Gastroesophageal sphincter (tissue), 4 donors: ENCODE measurements at regions not wholly inside any gene's neighbourhood (a gene's known extent, or its start where the extent isn't known, plus 50 kb on each side); places are given as distances from the start of the nearest gene placed in this dataset.

Experiments
- ATAC-seq: fragments of 150-250 bp; one replicate; pipeline ENCODE4 v1.9.1; 2016; ENCODE audit warnings: mild to moderate bottlenecking, moderate library complexity
- H3K27ac ChIP-seq, 4 donors: fragments of 200-600 bp; sonication (generic) in 3 of 4; 1 replicate in 3 of 4; 2 replicates in 1 of 4; pipeline ENCODE4 v1.5.1; 2016 to 2019
- H3K27me3 ChIP-seq: fragments of 200-600 bp; sonication (generic); one replicate; pipeline ENCODE4 v1.5.1; 2019
- H3K36me3 ChIP-seq, 2 donors: fragments of 200-600 bp; sonication (generic); one replicate each; pipeline ENCODE4 v1.5.1; 2019; ENCODE audit warnings: control low read depth in 1 of 2
- H3K4me1 ChIP-seq, 3 donors: fragments of 200-600 bp; sonication (generic); 1 replicate in 2 of 3; 2 replicates in 1 of 3; pipeline ENCODE4 v1.5.1; 2016 to 2019; ENCODE audit warnings: control low read depth in 2 of 3
- H3K4me3 ChIP-seq, 2 donors: fragments of 200-600 bp; sonication (generic); one replicate each; pipeline ENCODE4 v1.5.1; 2019; ENCODE audit warnings: mild to moderate bottlenecking in 1 of 2, moderate library complexity in 1 of 2
- H3K9me3 ChIP-seq, 3 donors: fragments of 200-600 bp; sonication (generic); one replicate each; pipeline ENCODE4 v1.5.1; 2017 to 2019; ENCODE audit warnings: control low read depth in 2 of 3
- CTCF ChIP-seq, 4 experiments: fragments of 200-600 bp in 2 of 4; fragments of 450-650 bp in 2 of 4; sonication (generic) in 1 of 4; IDR thresholded peaks; one replicate each; pipeline ENCODE4 v1.5.1; 2017 to 2019; ENCODE audit warnings: antibody characterized with exemption in 4 of 4, mild to moderate bottlenecking in 2 of 4, moderate library complexity in 2 of 4
- EP300 ChIP-seq: sonication (generic); formaldehyde crosslinking; IDR thresholded peaks from one replicate; pipeline ENCODE4 v1.6.1; 2017; ENCODE audit warnings: antibody characterized with exemption, mild to moderate bottlenecking
- POLR2A ChIP-seq, 2 donors: fragments of 450-650 bp; IDR thresholded peaks; one replicate each; pipeline ENCODE4 v1.6.1; 2017; ENCODE audit warnings: antibody characterized with exemption in 2 of 2, mild to moderate bottlenecking in 2 of 2, moderate library complexity in 1 of 2
- POLR2AphosphoS5 ChIP-seq: sonication (generic); formaldehyde crosslinking; IDR thresholded peaks from one replicate; pipeline ENCODE4 v1.6.1; 2017; ENCODE audit warnings: antibody characterized with exemption
- WGBS, 2 donors: methylation state at CpG; one replicate each; pipeline ENCODE4 v1.1.5; 2018; ENCODE audit warnings: low coverage in 1 of 2; 5-methylcytosine and 5-hydroxymethylcytosine counted together

- Histone ChIP-seq H3K4me1 (peaks cover 0 to 10% (median 0%) of the 10 kb centered on the region in 3 donors), H3K36me3 (no peaks in the 10 kb centered on the region), H3K4me3 (no peak overlapping the region), H3K27me3 (peaks cover 77% of the 10 kb centered on the region), H3K9me3 (no peaks in the 10 kb centered on the region), H3K27ac (no peak overlapping the region)
- 86 to 96% methylated on average over 2 to 3 of the region's 3 CpGs for WGBS, 2 donors
- ATAC-seq, result no peak
- TF ChIP-seq POLR2A (IDR thresholded peaks at IDR 0.05) (no peak), CTCF (IDR thresholded peaks at IDR 0.05) (no peak), POLR2AphosphoS5 (no peak)
These were observed 87.6 kb downstream of the FOXL1 start for GRCh38 chr16:86665929-86666328.

- WGBS, 2 donors, result 31 to 60% methylated on average over 1 to 2 of the region's 3 CpGs
- H3K27me3 ChIP-seq, result peaks cover 77% of the 10 kb centered on the region
- no peak for ATAC-seq
- no peak overlapping the region for H3K4me3 ChIP-seq
- no peak overlapping the region for H3K27ac ChIP-seq
- no peak for TF ChIP-seq POLR2AphosphoS5
- TF ChIP-seq CTCF (IDR thresholded peaks at IDR 0.05), result no peak
- H3K4me1 ChIP-seq, result peaks cover 0 to 10% (median 0%) of the 10 kb centered on the region in 3 donors
- no peaks in the 10 kb centered on the region for H3K9me3 ChIP-seq
- H3K36me3 ChIP-seq, result no peaks in the 10 kb centered on the region
These were observed 88.7 kb downstream of the FOXL1 start for GRCh38 chr16:86667035-86667434.

GRCh38 chr16:86668136-86668910 is 90.0 kb downstream of the FOXL1 start:
- WGBS, 2 donors, result 59 to 62% methylated on average over 4 to 6 of the region's 8 CpGs
- no peak overlapping the region for H3K4me3 ChIP-seq
- H3K27me3 ChIP-seq, result peaks cover 82% of the 10 kb centered on the region

GRCh38 chr16:86669285-86669805 is 91.0 kb downstream of the FOXL1 start:
- WGBS, 2 donors, result 49 to 70% methylated on average over 6 to 7 of the region's 10 CpGs
- Histone ChIP-seq H3K27me3 (peaks cover 82% of the 10 kb centered on the region), H3K9me3 (peaks cover 0 to 11% (median 0%) of the 10 kb centered on the region in 3 donors), H3K4me1 (peaks cover 0 to 10% (median 0%) of the 10 kb centered on the region in 3 donors), H3K4me3 (no peak overlapping the region), H3K27ac (peak overlapping the region in 2 of 4 donors; percentile 0 to 45), H3K36me3 (no peaks in the 10 kb centered on the region)
- ATAC-seq, result no peak
- TF ChIP-seq CTCF (IDR thresholded peaks at IDR 0.05) (no peak), POLR2AphosphoS5 (no peak), POLR2A (IDR thresholded peaks at IDR 0.05) (no peak), EP300 (no peak)

More at GRCh38 chr16:86668136-86668910, 90.0 kb downstream of the FOXL1 start:
- Histone ChIP-seq H3K27ac (no peak overlapping the region), H3K9me3 (peaks cover 0 to 8% (median 0%) of the 10 kb centered on the region in 3 donors), H3K4me1 (peaks cover 0 to 10% (median 0%) of the 10 kb centered on the region in 3 donors), H3K36me3 (no peaks in the 10 kb centered on the region)
- TF ChIP-seq EP300 (no peak), CTCF (IDR thresholded peaks at IDR 0.05) (no peak), POLR2AphosphoS5 (no peak), POLR2A (IDR thresholded peaks at IDR 0.05) (no peak)
- no peak for ATAC-seq
